ENCODE measurements at regions not wholly inside any gene's neighbourhood (a gene's known extent, or its start where the extent isn't known, plus 50 kb on each side); places are given as distances from the start of the nearest gene placed in this dataset.

DNA sequence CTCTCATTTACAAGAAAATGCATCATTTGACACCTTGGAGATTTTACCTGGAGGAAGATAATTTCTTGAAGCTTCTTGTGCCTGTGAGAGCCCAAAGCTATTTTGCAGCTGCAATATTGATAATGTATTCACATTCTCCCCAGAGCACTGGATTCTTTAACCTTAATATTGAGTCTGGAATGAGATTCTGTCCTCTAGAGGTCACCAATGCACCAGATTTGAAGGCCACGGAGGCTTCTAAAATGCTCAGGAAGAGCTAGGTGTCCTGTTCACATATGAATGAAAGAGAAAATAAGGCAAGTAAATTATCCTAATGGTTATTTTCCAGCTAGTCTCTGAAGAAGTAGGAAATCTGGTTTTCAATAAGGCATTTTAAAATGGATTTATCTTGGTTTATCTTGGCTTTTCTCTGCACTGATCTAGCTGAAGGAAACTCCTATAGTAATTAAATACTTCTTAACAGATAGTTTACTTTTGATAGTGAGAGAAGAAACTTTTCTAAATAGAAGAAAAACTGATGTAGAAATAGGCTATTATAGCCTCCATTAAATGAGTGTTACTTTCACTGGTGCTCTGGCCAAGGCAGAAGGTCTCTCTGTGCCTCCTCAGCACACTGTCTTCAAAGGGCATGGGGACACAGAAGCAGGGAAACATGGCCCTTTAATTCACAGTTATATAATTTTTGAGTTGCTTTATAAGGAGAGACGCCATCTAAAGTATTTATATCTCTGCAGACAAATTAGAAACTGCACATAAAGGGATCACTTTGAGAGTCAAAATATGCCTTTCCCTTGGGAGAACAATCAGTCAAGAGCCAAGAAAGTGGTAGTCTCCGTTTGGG, 297.0 kb upstream of the ACTBL2 start:
- DNase-seq, result peak; percentile 17
- H3K27me3 Mint-ChIP-seq, result no peaks in the 10 kb centered on the region
- no peaks in the 10 kb centered on the region for H3K9me3 Mint-ChIP-seq
- peak in 1 of 2 donors; percentile 36 for ATAC-seq (ENCODE audit: low read depth in 2 of 2)
- H3K4me1 Mint-ChIP-seq, result no peaks in the 10 kb centered on the region
- H3K4me3 Mint-ChIP-seq, result no peak overlapping the region
- H3K36me3 Mint-ChIP-seq, result no peaks in the 10 kb centered on the region
- no peak overlapping the region for H3K27ac Mint-ChIP-seq

- Mint-ChIP-seq H3K9me3 (no peaks in the 10 kb centered on the region), H3K4me3 (no peak overlapping the region), H3K4me1 (no peaks in the 10 kb centered on the region)
Measured at GRCh38 chr5:57778501-57779091, 296.0 kb upstream of the ACTBL2 start.

DNA sequence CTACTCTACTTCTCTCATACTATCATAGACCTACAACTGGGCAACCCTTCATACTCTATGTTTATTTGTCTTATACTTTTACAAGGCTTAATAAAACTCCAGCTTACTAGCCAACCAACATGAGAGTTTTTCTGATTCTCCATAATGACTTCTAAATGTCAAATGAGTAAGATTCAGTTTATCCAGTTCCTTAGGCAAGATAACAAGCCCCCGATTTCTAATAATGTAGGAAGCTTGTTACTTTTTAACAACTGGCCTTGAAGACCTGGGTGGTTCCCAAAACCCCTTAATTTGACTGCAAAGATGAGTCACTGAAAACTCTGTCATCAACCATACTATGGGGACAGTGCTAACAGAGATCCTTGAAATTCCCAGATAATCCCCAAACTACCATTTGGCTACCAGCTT, 294.6 kb upstream of the ACTBL2 start:
- no peak overlapping the region for H3K4me3 Mint-ChIP-seq
- DNase-seq (no peak), ATAC-seq (ENCODE audit: low read depth in 2 of 2) (no peak)
- no peaks in the 10 kb centered on the region for H3K4me1 Mint-ChIP-seq
- no peaks in the 10 kb centered on the region for H3K36me3 Mint-ChIP-seq
- no peaks in the 10 kb centered on the region for H3K9me3 Mint-ChIP-seq
- no peak overlapping the region for H3K27ac Mint-ChIP-seq
- no peaks in the 10 kb centered on the region for H3K27me3 Mint-ChIP-seq

More at GRCh38 chr5:57778501-57779091, 296.0 kb upstream of the ACTBL2 start:
- Mint-ChIP-seq H3K27ac (no peak overlapping the region), H3K36me3 (no peaks in the 10 kb centered on the region), H3K27me3 (no peaks in the 10 kb centered on the region)
- no peak for DNase-seq
- no peak for ATAC-seq (ENCODE audit: low read depth in 2 of 2)

DNA sequence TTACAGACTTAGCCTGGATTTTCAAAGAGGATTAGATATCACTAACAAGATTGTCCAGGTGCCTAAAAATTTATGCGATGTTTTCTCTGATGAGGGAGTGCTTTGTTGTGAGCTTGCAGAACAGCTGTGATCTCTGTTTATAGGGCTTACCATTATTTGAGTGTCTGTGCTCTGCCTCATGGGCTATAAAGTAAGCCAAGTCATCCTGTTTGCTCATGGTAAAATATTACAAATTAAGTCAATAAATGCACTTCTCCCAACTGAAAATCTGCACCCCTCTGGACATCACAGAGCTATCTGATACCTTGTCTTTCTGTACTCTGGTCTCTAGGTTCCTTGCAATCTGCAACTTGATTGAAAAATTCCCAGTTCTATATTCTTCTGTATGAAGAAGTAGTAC, 293.4 kb upstream of the ACTBL2 start:
- Mint-ChIP-seq H3K4me3 (no peak overlapping the region), H3K27ac (no peak overlapping the region), H3K9me3 (no peaks in the 10 kb centered on the region), H3K36me3 (no peaks in the 10 kb centered on the region), H3K4me1 (no peaks in the 10 kb centered on the region), H3K27me3 (no peaks in the 10 kb centered on the region)
- no peak for DNase-seq
- ATAC-seq (ENCODE audit: low read depth in 2 of 2), result no peak

DNA sequence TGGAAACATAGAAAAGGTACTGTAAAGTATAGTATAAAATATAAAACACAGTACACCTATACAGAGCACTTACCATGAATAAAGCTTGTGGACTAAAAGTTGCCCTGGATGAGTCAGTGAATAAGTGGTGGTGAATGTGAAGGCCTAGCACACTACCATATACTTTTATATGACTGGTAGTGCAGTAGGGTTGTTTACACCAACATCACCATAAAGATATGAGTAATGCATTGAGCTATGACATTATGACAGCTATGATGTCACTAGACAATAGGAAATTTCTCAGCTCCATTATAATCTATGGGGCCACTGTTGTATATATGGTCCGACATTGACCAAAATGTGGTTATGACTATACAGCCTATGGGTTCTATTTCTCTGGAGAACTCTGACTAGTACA, 291.8 kb upstream of the ACTBL2 start:
- Mint-ChIP-seq H3K27me3 (no peaks in the 10 kb centered on the region), H3K4me1 (no peaks in the 10 kb centered on the region), H3K4me3 (no peak overlapping the region), H3K27ac (no peak overlapping the region), H3K36me3 (no peaks in the 10 kb centered on the region), H3K9me3 (no peaks in the 10 kb centered on the region)
- no peak for DNase-seq
- ATAC-seq (ENCODE audit: low read depth in 2 of 2), result no peak

DNA sequence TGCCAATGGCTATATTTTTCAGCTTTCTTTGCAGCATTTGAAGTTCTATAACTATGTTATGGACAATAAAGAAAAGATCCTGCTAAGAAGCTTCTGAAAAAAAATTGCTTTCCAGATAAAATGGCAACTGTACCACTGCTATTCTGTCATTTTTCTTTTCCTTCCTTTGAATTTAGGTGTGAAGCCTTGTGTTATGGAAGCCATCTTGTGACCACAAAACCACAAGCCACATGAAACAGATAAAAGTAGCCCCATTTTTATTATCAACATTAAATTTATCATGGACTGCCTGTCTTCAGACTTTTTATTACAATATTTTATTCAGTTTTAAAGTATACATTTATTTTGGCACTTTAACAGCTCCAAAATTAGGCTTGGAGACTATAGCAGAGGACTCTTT, 289.9 kb upstream of the ACTBL2 start:
- H3K27ac Mint-ChIP-seq, result peak overlapping the region in 1 of 6 donors; percentile 35
- no peaks in the 10 kb centered on the region for H3K9me3 Mint-ChIP-seq
- ATAC-seq (ENCODE audit: low read depth in 2 of 2) (no peak), DNase-seq (no peak)
- no peak overlapping the region for H3K4me3 Mint-ChIP-seq
- H3K27me3 Mint-ChIP-seq, result no peaks in the 10 kb centered on the region
- no peaks in the 10 kb centered on the region for H3K4me1 Mint-ChIP-seq
- H3K36me3 Mint-ChIP-seq, result no peaks in the 10 kb centered on the region

GRCh38 chr5:57770039-57770438, 287.4 kb upstream of the ACTBL2 start:
- no peak overlapping the region for H3K27ac Mint-ChIP-seq
- H3K4me1 Mint-ChIP-seq, result no peaks in the 10 kb centered on the region
- no peaks in the 10 kb centered on the region for H3K27me3 Mint-ChIP-seq
- DNase-seq (no peak), ATAC-seq (ENCODE audit: low read depth in 2 of 2) (no peak)
- H3K9me3 Mint-ChIP-seq, result no peaks in the 10 kb centered on the region
- H3K36me3 Mint-ChIP-seq, result no peaks in the 10 kb centered on the region
- no peak overlapping the region for H3K4me3 Mint-ChIP-seq

DNA sequence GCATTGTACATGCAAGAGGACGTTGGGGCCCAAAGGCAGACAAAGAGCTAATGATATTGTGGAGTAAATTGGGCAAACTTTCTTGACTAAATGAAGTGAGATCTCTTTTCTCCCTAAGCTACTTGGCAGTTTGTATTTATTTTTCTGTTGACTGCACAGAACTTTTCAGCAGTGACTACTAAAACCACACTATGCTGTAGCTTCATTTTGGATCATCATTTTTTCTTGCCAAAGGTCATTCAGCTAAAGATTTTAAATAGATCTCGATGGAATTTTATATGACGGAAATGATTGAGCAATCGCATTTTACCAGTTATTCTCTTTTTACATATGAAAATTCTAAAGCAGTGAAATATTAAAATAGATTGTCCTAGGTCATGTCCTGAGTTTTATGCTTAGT, 286.1 kb upstream of the ACTBL2 start:
- Mint-ChIP-seq H3K4me1 (no peaks in the 10 kb centered on the region), H3K9me3 (no peaks in the 10 kb centered on the region), H3K4me3 (no peak overlapping the region), H3K27ac (peak overlapping the region in 1 of 6 donors; percentile 15), H3K27me3 (no peaks in the 10 kb centered on the region), H3K36me3 (no peaks in the 10 kb centered on the region)
- ATAC-seq (ENCODE audit: low read depth in 2 of 2), result no peak
- no peak for DNase-seq

DNA sequence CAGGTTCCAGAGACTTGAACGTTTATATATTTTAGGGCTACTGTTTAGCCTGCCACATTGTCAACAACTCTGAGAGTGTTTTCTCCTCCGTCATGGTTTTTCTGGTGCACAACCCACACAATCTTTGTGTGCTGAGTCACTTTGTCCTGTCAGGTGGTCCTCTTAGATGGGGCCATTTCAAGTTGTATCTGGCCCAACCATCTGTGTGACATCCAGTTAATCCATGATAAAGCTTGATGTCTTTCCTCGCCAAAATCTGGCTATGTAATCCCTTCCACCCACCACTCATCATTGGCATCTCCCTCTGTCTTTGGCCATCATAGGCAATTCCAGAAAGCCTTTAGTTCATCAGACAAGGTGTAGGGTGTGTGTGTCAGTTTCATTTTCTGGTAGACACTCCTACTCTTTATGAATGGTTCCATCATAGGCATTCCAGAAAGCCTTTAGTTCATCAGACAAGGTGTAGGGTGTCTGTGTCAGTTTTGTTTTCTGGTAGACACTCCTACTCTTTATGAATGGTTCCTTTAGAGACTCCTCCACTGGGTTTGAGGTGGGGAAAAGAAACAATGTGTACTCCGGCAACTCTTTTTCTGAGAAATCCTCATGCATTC, 282.0 kb upstream of the ACTBL2 start:
- H3K27me3 Mint-ChIP-seq, result no peaks in the 10 kb centered on the region

GRCh38 chr5:57761513-57761912, 278.9 kb upstream of the ACTBL2 start:
- no peaks in the 10 kb centered on the region for H3K36me3 Mint-ChIP-seq
- H3K4me3 Mint-ChIP-seq, result no peak overlapping the region
- H3K27ac Mint-ChIP-seq, result no peak overlapping the region
- no peaks in the 10 kb centered on the region for H3K9me3 Mint-ChIP-seq
- ATAC-seq (ENCODE audit: low read depth in 2 of 2), result no peak
- H3K27me3 Mint-ChIP-seq, result no peaks in the 10 kb centered on the region
- no peak for DNase-seq
- H3K4me1 Mint-ChIP-seq, result no peaks in the 10 kb centered on the region

More for the DNA sequence above, 282.0 kb upstream of the ACTBL2 start:
- DNase-seq, result no peak
- no peak overlapping the region for H3K4me3 Mint-ChIP-seq
- peak overlapping the region in 1 of 6 donors; percentile 68 for H3K27ac Mint-ChIP-seq
- no peaks in the 10 kb centered on the region for H3K4me1 Mint-ChIP-seq
- no peaks in the 10 kb centered on the region for H3K36me3 Mint-ChIP-seq
- no peak for ATAC-seq (ENCODE audit: low read depth in 2 of 2)
- no peaks in the 10 kb centered on the region for H3K9me3 Mint-ChIP-seq

GRCh38 chr5:57754616-57755015, 272.0 kb upstream of the ACTBL2 start:
- ATAC-seq (ENCODE audit: low read depth in 2 of 2) (no peak), DNase-seq (no peak)
- Mint-ChIP-seq H3K4me1 (no peaks in the 10 kb centered on the region), H3K27ac (no peak overlapping the region), H3K9me3 (peaks cover 0 to 2% (median 0%) of the 10 kb centered on the region in 7 donors), H3K36me3 (no peaks in the 10 kb centered on the region), H3K27me3 (no peaks in the 10 kb centered on the region), H3K4me3 (no peak overlapping the region)

DNA sequence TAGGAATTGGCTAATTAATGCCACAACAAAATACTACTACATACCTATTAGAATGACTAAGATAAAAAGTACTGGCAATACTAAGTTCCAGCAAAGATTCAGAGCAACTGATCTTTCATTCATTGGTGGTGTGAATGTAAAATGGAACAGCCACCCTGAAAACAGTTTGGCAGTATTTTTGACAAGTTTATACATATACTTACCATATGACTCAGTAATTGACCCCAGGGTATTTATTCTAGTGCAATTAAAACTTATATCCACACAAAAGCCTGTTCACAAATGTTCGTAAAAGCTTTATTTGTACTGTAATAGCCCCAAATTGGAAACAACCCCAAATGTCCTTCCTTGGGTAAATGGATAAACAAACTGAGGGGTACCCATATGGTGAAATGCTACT, 270.8 kb upstream of the ACTBL2 start:
- peaks cover 0 to 2% (median 0%) of the 10 kb centered on the region in 7 donors for H3K9me3 Mint-ChIP-seq
- no peak overlapping the region for H3K27ac Mint-ChIP-seq
- H3K4me1 Mint-ChIP-seq, result no peaks in the 10 kb centered on the region

DNA sequence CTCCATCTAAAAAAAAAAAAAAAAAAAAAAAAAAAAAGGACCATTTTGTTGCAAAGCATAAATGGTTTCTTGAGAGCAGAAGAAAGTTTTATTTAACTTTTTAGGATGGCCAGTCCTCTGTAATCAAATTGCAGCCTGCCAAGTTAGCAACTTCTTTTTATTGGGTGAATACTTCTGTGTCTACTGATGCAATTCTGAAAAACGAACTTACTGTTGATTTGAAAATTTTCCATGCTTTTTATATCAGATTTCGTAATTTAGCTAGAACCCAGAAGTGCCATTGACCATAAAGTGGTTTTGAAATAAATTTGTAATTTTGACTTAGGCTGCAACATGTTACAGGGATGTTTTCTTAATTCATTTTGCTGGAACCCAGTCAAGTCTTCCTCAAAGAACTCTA, 269.1 kb upstream of the ACTBL2 start:
- Mint-ChIP-seq H3K4me1 (no peaks in the 10 kb centered on the region), H3K27ac (no peak overlapping the region), H3K27me3 (no peaks in the 10 kb centered on the region), H3K36me3 (no peaks in the 10 kb centered on the region), H3K9me3 (peaks cover 0 to 2% (median 0%) of the 10 kb centered on the region in 7 donors), H3K4me3 (no peak overlapping the region)
- no peak for ATAC-seq (ENCODE audit: low read depth in 2 of 2)
- DNase-seq, result no peak

More for the DNA sequence above, 270.8 kb upstream of the ACTBL2 start:
- Mint-ChIP-seq H3K27me3 (no peaks in the 10 kb centered on the region), H3K4me3 (no peak overlapping the region), H3K36me3 (no peaks in the 10 kb centered on the region)
- ATAC-seq (ENCODE audit: low read depth in 2 of 2) (no peak), DNase-seq (no peak)

- Mint-ChIP-seq H3K4me1 (no peaks in the 10 kb centered on the region), H3K36me3 (no peaks in the 10 kb centered on the region), H3K27ac (no peak overlapping the region), H3K9me3 (peaks cover 0 to 2% (median 0%) of the 10 kb centered on the region in 7 donors), H3K27me3 (no peaks in the 10 kb centered on the region), H3K4me3 (no peak overlapping the region)
- no peak for ATAC-seq (ENCODE audit: low read depth in 2 of 2)
- DNase-seq, result no peak
Measured at GRCh38 chr5:57750891-57751290, 268.3 kb upstream of the ACTBL2 start.

All from naive B cell (primary cell).